Erythroblast (primary cell): ENCODE measurements at regions not wholly inside any gene's neighbourhood (a gene's known extent, or its start where the extent isn't known, plus 50 kb on each side); places are given as distances from the start of the nearest gene placed in this dataset.

Source experiments
- GATA1 ChIP-seq: IDR thresholded peaks from 2 replicates; pipeline ENCODE4 v1.6.1; 2011; ENCODE audit warnings: low read depth, mild to moderate bottlenecking, control low read depth, low read length, moderate library complexity
- POLR2A ChIP-seq: IDR thresholded peaks from 2 replicates; pipeline ENCODE4 v1.6.1; 2011; ENCODE audit warnings: mild to moderate bottlenecking, low read length

DNA sequence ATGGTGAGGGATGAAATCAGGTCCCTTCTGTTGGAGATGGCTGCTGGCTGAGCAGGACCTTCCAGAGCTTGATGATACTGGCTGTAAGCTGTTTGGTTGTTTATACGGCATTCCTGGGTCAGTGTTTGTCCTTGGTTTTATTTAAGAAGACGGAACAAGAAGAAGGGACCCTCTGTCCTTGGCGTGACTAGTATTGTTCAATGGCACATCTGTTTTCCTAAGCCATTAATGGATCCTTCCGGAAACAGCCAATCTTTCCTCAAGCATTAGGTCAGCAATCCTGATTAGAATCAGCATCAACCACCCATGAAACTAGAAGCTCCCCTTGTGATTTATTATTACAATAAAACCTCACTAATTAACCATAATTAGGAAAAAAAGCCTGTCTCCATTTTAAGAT lies 128.7 kb upstream of the KIAA1217 start:
- TF ChIP-seq POLR2A (no peak), GATA1 (no peak)
